ENCODE measurements at regions not wholly inside any gene's neighbourhood (a gene's known extent, or its start where the extent isn't known, plus 50 kb on each side); places are given as distances from the start of the nearest gene placed in this dataset.

GRCh38 chr16:17011712-17012111 lies 459.0 kb downstream of the XYLT1 start:
- H3K9me3 ChIP-seq, result no peaks in the 10 kb centered on the region
- intact Hi-C loops (cut with DNase I), result no loop called here
- no peak overlapping the region for H3K4me3 ChIP-seq
- no peaks in the 10 kb centered on the region for H3K36me3 ChIP-seq
- no peak for ATAC-seq
- no peak for DNase-seq
- no peaks in the 10 kb centered on the region for H3K4me1 ChIP-seq
- no peak for TF ChIP-seq CTCF (IDR thresholded peaks at IDR 0.05)
- no peak overlapping the region for H3K27ac ChIP-seq
- peaks cover 0 to 18% of the 10 kb centered on the region in 2 donors for H3K27me3 ChIP-seq

- no peak overlapping the region for H3K27ac ChIP-seq
- ATAC-seq (no peak), DNase-seq (no peak)
- no peak overlapping the region for H3K4me3 ChIP-seq
- TF ChIP-seq CTCF (IDR thresholded peaks at IDR 0.05), result no peak
- H3K36me3 ChIP-seq, result no peaks in the 10 kb centered on the region
- H3K4me1 ChIP-seq, result no peaks in the 10 kb centered on the region
- H3K27me3 ChIP-seq, result peaks cover 0 to 18% of the 10 kb centered on the region in 2 donors
- peaks cover 0 to 7% of the 10 kb centered on the region in 2 donors for H3K9me3 ChIP-seq
- intact Hi-C loops (cut with DNase I), result no loop called here
These were observed 457.7 kb downstream of the XYLT1 start for GRCh38 chr16:17013038-17013437.

- no peak overlapping the region for H3K4me3 ChIP-seq
- peaks cover 0 to 18% of the 10 kb centered on the region in 2 donors for H3K27me3 ChIP-seq
- peaks cover 0 to 7% of the 10 kb centered on the region in 2 donors for H3K9me3 ChIP-seq
- intact Hi-C loops (cut with DNase I), result no loop called here
- no peak for DNase-seq
- TF ChIP-seq CTCF (IDR thresholded peaks at IDR 0.05), result no peak
- no peak overlapping the region for H3K27ac ChIP-seq
- no peaks in the 10 kb centered on the region for H3K4me1 ChIP-seq
- H3K36me3 ChIP-seq, result no peaks in the 10 kb centered on the region
- ATAC-seq, result no peak
These were observed 456.2 kb downstream of the XYLT1 start for GRCh38 chr16:17014484-17015121.

GRCh38 chr16:17015702-17016101 lies 455.1 kb downstream of the XYLT1 start:
- ATAC-seq, result no peak
- H3K4me3 ChIP-seq, result no peak overlapping the region
- intact Hi-C loops (cut with DNase I), result no loop called here
- no peaks in the 10 kb centered on the region for H3K4me1 ChIP-seq
- no peak for DNase-seq
- no peaks in the 10 kb centered on the region for H3K36me3 ChIP-seq
- no peak for TF ChIP-seq CTCF (IDR thresholded peaks at IDR 0.05)
- H3K9me3 ChIP-seq, result peaks cover 0 to 7% of the 10 kb centered on the region in 2 donors
- peaks cover 0 to 18% of the 10 kb centered on the region in 2 donors for H3K27me3 ChIP-seq
- no peak overlapping the region for H3K27ac ChIP-seq

- intact Hi-C loops (cut with DNase I), result no loop called here
- TF ChIP-seq CTCF (IDR thresholded peaks at IDR 0.05), result no peak
- no peak for DNase-seq
- no peaks in the 10 kb centered on the region for H3K4me1 ChIP-seq
- no peak overlapping the region for H3K4me3 ChIP-seq
- peaks cover 0 to 7% of the 10 kb centered on the region in 2 donors for H3K9me3 ChIP-seq
- ATAC-seq, result no peak
- H3K27me3 ChIP-seq, result peaks cover 0 to 23% of the 10 kb centered on the region in 2 donors
- no peak overlapping the region for H3K27ac ChIP-seq
- no peaks in the 10 kb centered on the region for H3K36me3 ChIP-seq
These were observed 453.3 kb downstream of the XYLT1 start for GRCh38 chr16:17017442-17017841.
